H9 (cell line): ENCODE measurements at regions not wholly inside any gene's neighbourhood (a gene's known extent, or its start where the extent isn't known, plus 50 kb on each side); places are given as distances from the start of the nearest gene placed in this dataset.

Experiments
- DNase-seq: peaks from one replicate; pipeline ENCODE4 v3.0.0-alpha.2; 2017
- H2AFZ ChIP-seq: one replicate; pipeline ENCODE4 v1.6.1; 2013; ENCODE audit warnings: mild to moderate bottlenecking, low read length, control low read depth, moderate library complexity
- H2AK5ac ChIP-seq: 2 replicates; pipeline ENCODE4 v1.6.1; 2013; ENCODE audit warnings: low read length, control low read depth, mixed read lengths; ENCODE audit not compliant: insufficient read length
- H2BK120ac ChIP-seq: one replicate; pipeline ENCODE4 v1.6.1; 2013; ENCODE audit warnings: low read depth, mild to moderate bottlenecking, low read length, control low read depth, inconsistent platforms; ENCODE audit not compliant: poor library complexity, severe bottlenecking
- H2BK12ac ChIP-seq: 2 replicates; pipeline ENCODE4 v1.6.1; 2013; ENCODE audit warnings: low read length, control low read depth, mixed read lengths, low read depth; ENCODE audit not compliant: insufficient read length
- H2BK15ac ChIP-seq: 2 replicates; pipeline ENCODE4 v1.6.1; 2013; ENCODE audit warnings: low read depth, low read length, control low read depth
- H2BK20ac ChIP-seq: one replicate; pipeline ENCODE4 v1.6.1; 2013; ENCODE audit warnings: low read depth, mild to moderate bottlenecking, low read length, control low read depth, inconsistent platforms; ENCODE audit not compliant: poor library complexity, severe bottlenecking
- H2BK5ac ChIP-seq: 2 replicates; pipeline ENCODE4 v1.6.1; 2013; ENCODE audit warnings: low read length, control low read depth, mixed read lengths; ENCODE audit not compliant: insufficient read length
- H3K14ac ChIP-seq: 2 replicates; pipeline ENCODE4 v1.6.1; 2013; ENCODE audit warnings: low read length, control low read depth; ENCODE audit not compliant: insufficient read depth
- H3K18ac ChIP-seq: 2 replicates; pipeline ENCODE4 v1.6.1; 2013; ENCODE audit warnings: low read depth, mild to moderate bottlenecking, mixed read lengths, low read length, control low read depth; ENCODE audit not compliant: insufficient read length
- H3K23ac ChIP-seq: 2 replicates; pipeline ENCODE4 v1.6.1; 2013; ENCODE audit warnings: low read length, control low read depth, mixed read lengths, low read depth; ENCODE audit not compliant: insufficient read length
- H3K23me2 ChIP-seq: 2 replicates; pipeline ENCODE4 v1.6.1; 2013; ENCODE audit warnings: low read depth, mild to moderate bottlenecking, mixed read lengths, low read length, control low read depth; ENCODE audit not compliant: insufficient read length, poor library complexity, severe bottlenecking
- H3K27ac ChIP-seq: 2 replicates; pipeline ENCODE4 v1.5.1; 2013; ENCODE audit warnings: low read length, control low read depth, mixed read lengths, low read depth; ENCODE audit not compliant: insufficient read length
- H3K27me3 ChIP-seq: 2 replicates; pipeline ENCODE4 v1.6.1; 2013; ENCODE audit warnings: low read length, control low read depth, inconsistent platforms; ENCODE audit not compliant: insufficient read depth
- H3K4ac ChIP-seq: 2 replicates; pipeline ENCODE4 v1.6.1; 2013; ENCODE audit warnings: low read depth, mild to moderate bottlenecking, control low read depth, inconsistent platforms, low read length, moderate library complexity
- H3K4me1 ChIP-seq: 2 replicates; pipeline ENCODE4 v1.6.1; 2013; ENCODE audit warnings: low read length, control low read depth, inconsistent platforms; ENCODE audit not compliant: insufficient read depth
- H3K4me2 ChIP-seq: 2 replicates; pipeline ENCODE4 v1.6.1; 2013; ENCODE audit warnings: low read length, control low read depth, mixed read lengths; ENCODE audit not compliant: insufficient read length, insufficient read depth
- H3K56ac ChIP-seq: 2 replicates; pipeline ENCODE4 v1.6.1; 2013; ENCODE audit warnings: low read depth, mild to moderate bottlenecking, mixed read lengths, low read length, control low read depth; ENCODE audit not compliant: insufficient read length
- H3K79me1 ChIP-seq: 2 replicates; pipeline ENCODE4 v1.6.1; 2013; ENCODE audit warnings: low read depth, mild to moderate bottlenecking, moderate library complexity, low read length, control low read depth, inconsistent platforms; ENCODE audit not compliant: insufficient read depth, poor library complexity, severe bottlenecking
- H3K79me2 ChIP-seq: 2 replicates; pipeline ENCODE4 v1.6.1; 2013; ENCODE audit warnings: low read length, control low read depth, inconsistent platforms; ENCODE audit not compliant: insufficient read depth
- H3K9ac ChIP-seq: 2 replicates; pipeline ENCODE4 v1.6.1; 2013; ENCODE audit warnings: low read length, control low read depth, mixed read lengths; ENCODE audit not compliant: insufficient read length; ENCODE audit errors: extremely low read depth
- H3K9me3 ChIP-seq: one replicate; pipeline ENCODE4 v1.6.1; 2013; ENCODE audit warnings: low read depth, low read length, inconsistent platforms; ENCODE audit not compliant: control insufficient read depth
- H3T11ph ChIP-seq: one replicate; pipeline ENCODE4 v1.6.1; 2013; ENCODE audit warnings: mild to moderate bottlenecking, low read length, control low read depth, inconsistent platforms
- H4K20me1 ChIP-seq: one replicate; pipeline ENCODE4 v1.6.1; 2013; ENCODE audit not compliant: control insufficient read depth, insufficient read length, insufficient read depth
- H4K5ac ChIP-seq: 2 replicates; pipeline ENCODE4 v1.6.1; 2013; ENCODE audit warnings: low read depth, mild to moderate bottlenecking, mixed read lengths, low read length, control low read depth; ENCODE audit not compliant: insufficient read length
- H4K8ac ChIP-seq: replicated peaks from 2 replicates; pipeline ENCODE4 v1.6.1; 2013; ENCODE audit warnings: low read length, control low read depth, mixed read lengths, low read depth; ENCODE audit not compliant: insufficient read length
- H4K91ac ChIP-seq: 2 replicates; pipeline ENCODE4 v1.6.1; 2013; ENCODE audit warnings: low read depth, mild to moderate bottlenecking, moderate library complexity, mixed read lengths, low read length, control low read depth; ENCODE audit not compliant: insufficient read length
- H3K27ac Mint-ChIP-seq, 3 experiments: 2 replicates in 2 of 3; 3 replicates in 1 of 3; pipeline ENCODE4 v1.8.0; 2020 to 2021; ENCODE audit warnings: mixed read lengths in 3 of 3, mild to moderate bottlenecking in 1 of 3, moderate library complexity in 1 of 3
- H3K27me3 Mint-ChIP-seq: 2 replicates; pipeline ENCODE4 v1.8.0; 2021; ENCODE audit warnings: low read depth, mild to moderate bottlenecking, moderate library complexity, mixed read lengths
- H3K36me3 Mint-ChIP-seq, 3 experiments: 2 replicates in 2 of 3; 3 replicates in 1 of 3; pipeline ENCODE4 v1.8.0; 2020 to 2021; ENCODE audit warnings: low read depth in 3 of 3, mixed read lengths in 3 of 3; ENCODE audit not compliant: insufficient read depth in 1 of 3
- H3K4me1 Mint-ChIP-seq, 2 experiments: 2 replicates each; pipeline ENCODE4 v1.8.0; 2020; ENCODE audit warnings: mixed read lengths in 2 of 2
- H3K4me3 Mint-ChIP-seq, 2 experiments: 2 replicates in 1 of 2; 3 replicates in 1 of 2; pipeline ENCODE4 v1.8.0; 2020 to 2021; ENCODE audit warnings: mild to moderate bottlenecking in 2 of 2, mixed read lengths in 2 of 2, moderate library complexity in 1 of 2
- H3K9me3 Mint-ChIP-seq, 2 experiments: 2 replicates in 1 of 2; 3 replicates in 1 of 2; pipeline ENCODE4 v1.8.0; 2020; ENCODE audit warnings: mild to moderate bottlenecking in 2 of 2, mixed read lengths in 2 of 2, moderate library complexity in 1 of 2
- CTCF ChIP-seq: fragments of 200-600 bp; sonication (generic); conservative IDR thresholded peaks from 3 replicates; pipeline ENCODE4 v1.8.0; 2021; ENCODE audit warnings: antibody characterized with exemption, mild to moderate bottlenecking
- WGBS: extraction: QIAGEN DNeasy Blood & Tissue Kit; methylation state at CpG from one replicate; pipeline ENCODE4 v1.1.7; 2013; ENCODE audit warnings: missing lambda C conversion rate, low lambda C conversion rate, mixed read lengths; ENCODE audit not compliant: insufficient read length; ENCODE audit errors: extremely low coverage; 5-methylcytosine and 5-hydroxymethylcytosine counted together

GRCh38 chr7:156547884-156548561, 92.6 kb upstream of the RNF32 start:
- TF ChIP-seq CTCF: no peak
- Histone ChIP-seq H3K27ac (no peak overlapping the region), H4K20me1 (no peaks in the 10 kb centered on the region), H2AFZ (no peak overlapping the region), H2AK5ac (no peak overlapping the region), H2BK5ac (no peak overlapping the region), H3K9me3 (no peaks in the 10 kb centered on the region), H3K9ac (no peak overlapping the region), H4K91ac (no peak overlapping the region), H3K79me2 (no peaks in the 10 kb centered on the region), H3T11ph (no peak overlapping the region), H3K18ac (no peak overlapping the region), H3K27me3 (no peaks in the 10 kb centered on the region), H4K8ac (no peak overlapping the region), H3K23me2 (no peaks in the 10 kb centered on the region), H3K4ac (no peak overlapping the region), H2BK120ac (no peak overlapping the region), H2BK20ac (no peak overlapping the region), H3K79me1 (no peaks in the 10 kb centered on the region), H3K14ac (no peak overlapping the region; the same call in 1 of the 2 replicates), H3K4me1 (no peaks in the 10 kb centered on the region; the same call in 1 of the 2 replicates), H4K5ac (no peak overlapping the region), H2BK12ac (no peak overlapping the region), H3K4me2 (no peak overlapping the region), H2BK15ac (no peak overlapping the region), H3K56ac (no peak overlapping the region), H3K23ac (no peak overlapping the region)
- no peak overlapping the region for H3K27ac Mint-ChIP-seq
- no peaks in the 10 kb centered on the region for H3K36me3 Mint-ChIP-seq
- DNase-seq: no peak
- H3K9me3 Mint-ChIP-seq: no peaks in the 10 kb centered on the region; a peak in 1 of 5 replicates
- H3K27me3 Mint-ChIP-seq: peaks cover 5% of the 10 kb centered on the region
- no peak overlapping the region for H3K4me3 Mint-ChIP-seq
- peaks cover 3 to 15% of the 10 kb centered on the region in 2 experiments; a peak in 3 of 4 replicates for H3K4me1 Mint-ChIP-seq
- no CpG with 5 or more reads among the region's 20 CpGs for WGBS
